ENCODE measurements at regions not wholly inside any gene's neighbourhood (a gene's known extent, or its start where the extent isn't known, plus 50 kb on each side); places are given as distances from the start of the nearest gene placed in this dataset.

DNA sequence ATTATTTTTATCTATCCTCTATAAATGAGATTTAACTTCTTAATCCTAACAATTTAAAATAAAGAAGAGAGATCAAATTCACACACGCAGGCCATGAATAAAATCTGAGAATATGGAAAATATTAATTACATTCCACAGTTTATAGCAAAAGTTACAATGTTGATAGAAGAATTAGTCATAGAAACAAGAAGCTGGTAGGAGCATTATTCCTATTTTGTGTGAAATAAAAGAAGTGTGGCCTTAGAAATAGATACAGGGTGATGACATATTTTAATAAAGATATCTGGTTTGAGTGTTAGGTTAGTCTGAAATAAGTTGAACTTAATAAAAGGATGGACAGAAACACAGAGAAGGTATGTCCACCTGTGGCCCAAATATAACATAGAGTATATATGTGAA is 790.4 kb upstream of the NUDT12 start:
- Histone ChIP-seq H3K27ac (no peak overlapping the region), H3K36me3 (no peaks in the 10 kb centered on the region), H3K9me3 (no peaks in the 10 kb centered on the region), H3K4me1 (no peaks in the 10 kb centered on the region), H3K4me3 (no peak overlapping the region), H3K27me3 (no peaks in the 10 kb centered on the region)
- WGBS, 2 donors = 88 to 94% methylated on average over 1 of the region's 1 CpG
- DNase-seq (no peak), ATAC-seq (ENCODE audit: low FRiP score in 2 of 2) (no peak)
- TF ChIP-seq CTCF (IDR thresholded peaks at IDR 0.05) (no peak), POLR2AphosphoS5 (IDR thresholded peaks at IDR 0.05) (no peak), POLR2A (IDR thresholded peaks at IDR 0.05) (no peak), EP300 (IDR thresholded peaks at IDR 0.05) (no peak)

- Histone ChIP-seq H3K4me3 (no peak overlapping the region), H3K9me3 (no peaks in the 10 kb centered on the region), H3K4me1 (no peaks in the 10 kb centered on the region), H3K27ac (no peak overlapping the region), H3K36me3 (no peaks in the 10 kb centered on the region), H3K27me3 (no peaks in the 10 kb centered on the region)
- WGBS, 2 donors = 33 to 43% methylated on average over 1 of the region's 1 CpG
- DNase-seq (no peak), ATAC-seq (ENCODE audit: low FRiP score in 2 of 2) (no peak)
- TF ChIP-seq POLR2A (IDR thresholded peaks at IDR 0.05) (no peak), CTCF (IDR thresholded peaks at IDR 0.05) (no peak), EP300 (IDR thresholded peaks at IDR 0.05) (no peak), POLR2AphosphoS5 (IDR thresholded peaks at IDR 0.05) (no peak)
These were observed 784.6 kb upstream of the NUDT12 start for GRCh38 chr5:104347119-104347708.

GRCh38 chr5:104345222-104346016 is 782.8 kb upstream of the NUDT12 start:
- no peaks in the 10 kb centered on the region for H3K36me3 ChIP-seq
- WGBS, 2 donors = 67 to 73% methylated on average over 5 to 7 of the region's 7 CpGs
- no peaks in the 10 kb centered on the region for H3K9me3 ChIP-seq
- H3K4me3 ChIP-seq = no peak overlapping the region
- H3K4me1 ChIP-seq = no peaks in the 10 kb centered on the region
- H3K27me3 ChIP-seq = no peaks in the 10 kb centered on the region
- DNase-seq = no peak
- H3K27ac ChIP-seq = no peak overlapping the region
- TF ChIP-seq CTCF (IDR thresholded peaks at IDR 0.05) (no peak), POLR2A (IDR thresholded peaks at IDR 0.05) (no peak)
- no peak for ATAC-seq (ENCODE audit: low FRiP score in 2 of 2)

GRCh38 chr5:104344809-104345208 is 782.2 kb upstream of the NUDT12 start:
- H3K36me3 ChIP-seq = no peaks in the 10 kb centered on the region
- DNase-seq (no peak), ATAC-seq (ENCODE audit: low FRiP score in 2 of 2) (no peak)
- 70 to 88% methylated on average over 2 of the region's 2 CpGs for WGBS, 2 donors
- TF ChIP-seq CTCF (IDR thresholded peaks at IDR 0.05) (no peak), POLR2A (IDR thresholded peaks at IDR 0.05) (no peak), POLR2AphosphoS5 (IDR thresholded peaks at IDR 0.05) (no peak), EP300 (IDR thresholded peaks at IDR 0.05) (no peak)
- H3K27me3 ChIP-seq = no peaks in the 10 kb centered on the region
- no peak overlapping the region for H3K27ac ChIP-seq
- no peaks in the 10 kb centered on the region for H3K9me3 ChIP-seq
- H3K4me3 ChIP-seq = no peak overlapping the region
- H3K4me1 ChIP-seq = no peaks in the 10 kb centered on the region

- 40 to 41% methylated on average over 1 of the region's 1 CpG for WGBS, 2 donors
- Histone ChIP-seq H3K27me3 (no peaks in the 10 kb centered on the region), H3K9me3 (no peaks in the 10 kb centered on the region), H3K27ac (no peak overlapping the region), H3K36me3 (peaks cover 0 to 2% (median 0%) of the 10 kb centered on the region in 4 donors), H3K4me1 (no peaks in the 10 kb centered on the region), H3K4me3 (no peak overlapping the region)
- ATAC-seq (ENCODE audit: low FRiP score in 2 of 2) = no peak
- TF ChIP-seq POLR2AphosphoS5 (IDR thresholded peaks at IDR 0.05) (no peak), EP300 (IDR thresholded peaks at IDR 0.05) (no peak), CTCF (IDR thresholded peaks at IDR 0.05) (no peak), POLR2A (IDR thresholded peaks at IDR 0.05) (no peak)
- DNase-seq = no peak
These were observed 765.2 kb upstream of the NUDT12 start for GRCh38 chr5:104327801-104328200.
